Smooth muscle cell (in vitro differentiated cells): ENCODE measurements at regions not wholly inside any gene's neighbourhood (a gene's known extent, or its start where the extent isn't known, plus 50 kb on each side); places are given as distances from the start of the nearest gene placed in this dataset.

Source experiments
- DNase-seq: peaks from one replicate; lab custom pipeline; 2025; ENCODE audit not compliant: unreplicated experiment; lab: John Stamatoyannopoulos, UW
- H2AFZ ChIP-seq: fragments of 200-600 bp; sonication (generic); 2 replicates; pipeline ENCODE4 v1.6.0; 2016; ENCODE audit warnings: antibody characterized with exemption, low read depth, mild to moderate bottlenecking
- H3F3A ChIP-seq: fragments of 200-600 bp; sonication (generic); 2 replicates; pipeline ENCODE4 v1.6.0; 2017; ENCODE audit warnings: antibody characterized with exemption, low read depth
- H3K27ac ChIP-seq: fragments of 200-600 bp; sonication (generic); 2 replicates; pipeline ENCODE4 v1.5.1; 2016; ENCODE audit warnings: low read depth, mild to moderate bottlenecking
- H3K27me3 ChIP-seq: fragments of 200-600 bp; sonication (generic); 2 replicates; pipeline ENCODE4 v1.6.1; 2016; ENCODE audit warnings: low read depth, mild to moderate bottlenecking
- H3K36me3 ChIP-seq: fragments of 200-600 bp; sonication (generic); 2 replicates; pipeline ENCODE4 v1.5.1; 2016; ENCODE audit warnings: low read depth
- H3K4me1 ChIP-seq: fragments of 200-600 bp; sonication (generic); 2 replicates; pipeline ENCODE4 v1.5.1; 2016; ENCODE audit warnings: low read depth
- H3K4me2 ChIP-seq: fragments of 200-600 bp; sonication (generic); 2 replicates; pipeline ENCODE4 v1.6.0; 2016; ENCODE audit warnings: mild to moderate bottlenecking
- H3K4me3 ChIP-seq: fragments of 200-600 bp; sonication (generic); 2 replicates; pipeline ENCODE4 v1.5.1; 2016; ENCODE audit warnings: mild to moderate bottlenecking
- H3K79me2 ChIP-seq: fragments of 200-600 bp; sonication (generic); 2 replicates; pipeline ENCODE4 v1.6.0; 2016; ENCODE audit warnings: low read depth, mild to moderate bottlenecking
- H3K9ac ChIP-seq: fragments of 200-600 bp; sonication (generic); 2 replicates; pipeline ENCODE4 v1.6.0; 2016; ENCODE audit warnings: low read depth
- H3K9me3 ChIP-seq: fragments of 200-600 bp; sonication (generic); replicated peaks from 2 replicates; pipeline ENCODE4 v1.5.1; 2016; ENCODE audit warnings: low read depth
- H4K20me1 ChIP-seq: fragments of 200-600 bp; sonication (generic); 2 replicates; pipeline ENCODE4 v1.6.0; 2016; ENCODE audit warnings: low read depth
- CTCF ChIP-seq: fragments of 200-600 bp; sonication (generic); IDR thresholded peaks from 2 replicates; pipeline ENCODE4 v1.5.1; 2017; ENCODE audit warnings: borderline replicate concordance, mild to moderate bottlenecking, antibody characterized with exemption; ENCODE audit not compliant: insufficient read depth, poor library complexity, severe bottlenecking
- WGBS: methylation state at CpG from one replicate; pipeline ENCODE4 v1.1.7; 2016; ENCODE audit warnings: low lambda C conversion rate; 5-methylcytosine and 5-hydroxymethylcytosine counted together

GRCh38 chr13:37492075-37492474 is 106.5 kb downstream of the POSTN start:
- TF ChIP-seq CTCF: no peak
- no peak overlapping the region for H2AFZ ChIP-seq
- no peak overlapping the region for H3K9ac ChIP-seq
- H3K27me3 ChIP-seq: no peaks in the 10 kb centered on the region
- H3K36me3 ChIP-seq: no peaks in the 10 kb centered on the region
- no peak overlapping the region for H3K4me3 ChIP-seq
- H4K20me1 ChIP-seq: no peaks in the 10 kb centered on the region
- no peaks in the 10 kb centered on the region for H3K9me3 ChIP-seq
- H3K27ac ChIP-seq: no peak overlapping the region
- DNase-seq: no peak
- peak overlapping the region; percentile 41 for H3K4me2 ChIP-seq
- H3K79me2 ChIP-seq: no peaks in the 10 kb centered on the region
- no peaks in the 10 kb centered on the region for H3K4me1 ChIP-seq
- no peaks in the 10 kb centered on the region for H3F3A ChIP-seq

GRCh38 chr13:37491661-37492060 is 106.9 kb downstream of the POSTN start:
- no peaks in the 10 kb centered on the region for H3F3A ChIP-seq
- H3K27me3 ChIP-seq: no peaks in the 10 kb centered on the region
- WGBS: 92% methylated on average over 3 of the region's 3 CpGs
- H3K4me2 ChIP-seq: no peak overlapping the region
- no peaks in the 10 kb centered on the region for H3K36me3 ChIP-seq
- DNase-seq: no peak
- no peaks in the 10 kb centered on the region for H3K4me1 ChIP-seq
- no peaks in the 10 kb centered on the region for H3K79me2 ChIP-seq
- H2AFZ ChIP-seq: no peak overlapping the region
- no peak overlapping the region for H3K27ac ChIP-seq
- no peak overlapping the region for H3K4me3 ChIP-seq
- no peaks in the 10 kb centered on the region for H3K9me3 ChIP-seq
- H3K9ac ChIP-seq: no peak overlapping the region
- H4K20me1 ChIP-seq: no peaks in the 10 kb centered on the region
- no peak for TF ChIP-seq CTCF

- Histone ChIP-seq H3K27me3 (no peaks in the 10 kb centered on the region), H3K79me2 (no peaks in the 10 kb centered on the region), H3F3A (peaks cover 6% of the 10 kb centered on the region), H3K9me3 (no peaks in the 10 kb centered on the region), H3K4me3 (no peak overlapping the region), H3K4me2 (no peak overlapping the region), H3K9ac (no peak overlapping the region), H3K36me3 (no peaks in the 10 kb centered on the region), H3K27ac (no peak overlapping the region), H3K4me1 (no peaks in the 10 kb centered on the region), H2AFZ (no peak overlapping the region), H4K20me1 (no peaks in the 10 kb centered on the region)
- DNase-seq: no peak
- no peak for TF ChIP-seq CTCF
- 96% methylated on average over 5 of the region's 5 CpGs for WGBS
Measured at GRCh38 chr13:37490176-37490779, 108.3 kb downstream of the POSTN start.

- H3K4me1 ChIP-seq: no peaks in the 10 kb centered on the region
- no peak overlapping the region for H3K9ac ChIP-seq
- peak overlapping the region; percentile 7 for H3K4me2 ChIP-seq
- DNase-seq: no peak
- no peak overlapping the region for H3K27ac ChIP-seq
- H4K20me1 ChIP-seq: no peaks in the 10 kb centered on the region
- H2AFZ ChIP-seq: no peak overlapping the region
- no peaks in the 10 kb centered on the region for H3K36me3 ChIP-seq
- TF ChIP-seq CTCF: no peak
- no peaks in the 10 kb centered on the region for H3K27me3 ChIP-seq
- H3K79me2 ChIP-seq: no peaks in the 10 kb centered on the region
- H3K4me3 ChIP-seq: no peak overlapping the region
- H3F3A ChIP-seq: peaks cover 12% of the 10 kb centered on the region
- no peaks in the 10 kb centered on the region for H3K9me3 ChIP-seq
Measured at GRCh38 chr13:37488726-37489125, 109.8 kb downstream of the POSTN start.
